ENCODE measurements at regions not wholly inside any gene's neighbourhood (a gene's known extent, or its start where the extent isn't known, plus 50 kb on each side); places are given as distances from the start of the nearest gene placed in this dataset.

- Histone ChIP-seq H3K27ac (ENCODE audit: low read depth, low read length) (no peak overlapping the region), H3K4me1 (ENCODE audit: control insufficient read depth, low read length) (no peaks in the 10 kb centered on the region), H4K20me1 (ENCODE audit: control insufficient read depth, insufficient read depth, low read depth, low read length) (no peaks in the 10 kb centered on the region), H3K9me2 (replicated peaks; ENCODE audit: control insufficient read depth, low read length) (no peaks in the 10 kb centered on the region), H3F3A (ENCODE audit: control insufficient read depth, insufficient read depth) (no peaks in the 10 kb centered on the region), H3K4me3 (ENCODE audit: low read length) (no peak overlapping the region), H3K79me2 (ENCODE audit: control insufficient read depth, low read length) (no peaks in the 10 kb centered on the region), H3K4me2 (ENCODE audit: low read length) (no peak overlapping the region), H3K36me3 (ENCODE audit: control insufficient read depth, low read length) (no peaks in the 10 kb centered on the region), H3K27me3 (ENCODE audit: control insufficient read depth, low read length) (no peaks in the 10 kb centered on the region), H3K9me3 (ENCODE audit: control insufficient read depth, insufficient read depth, low read length) (no peaks in the 10 kb centered on the region)
- no peak for TF ChIP-seq EZH2phosphoT487 (IDR thresholded peaks at IDR 0.05; ENCODE audit: borderline replicate concordance, low read length)
These were observed 286.8 kb upstream of the VCX3A start for GRCh38 chrX:6821730-6822129.

- Histone ChIP-seq H3K36me3 (ENCODE audit: control insufficient read depth, low read length) (no peaks in the 10 kb centered on the region), H3K4me3 (ENCODE audit: low read length) (no peak overlapping the region), H3K9me2 (replicated peaks; ENCODE audit: control insufficient read depth, low read length) (no peaks in the 10 kb centered on the region), H3F3A (ENCODE audit: control insufficient read depth, insufficient read depth) (no peaks in the 10 kb centered on the region), H3K4me1 (ENCODE audit: control insufficient read depth, low read length) (no peaks in the 10 kb centered on the region), H3K27ac (ENCODE audit: low read depth, low read length) (no peak overlapping the region), H3K27me3 (ENCODE audit: control insufficient read depth, low read length) (no peaks in the 10 kb centered on the region), H3K79me2 (ENCODE audit: control insufficient read depth, low read length) (no peaks in the 10 kb centered on the region), H4K20me1 (ENCODE audit: control insufficient read depth, insufficient read depth, low read depth, low read length) (no peaks in the 10 kb centered on the region), H3K9me3 (ENCODE audit: control insufficient read depth, insufficient read depth, low read length) (no peaks in the 10 kb centered on the region), H3K4me2 (ENCODE audit: low read length) (no peak overlapping the region)
- no peak for TF ChIP-seq CTCF (IDR thresholded peaks at IDR 0.05; ENCODE audit: low read depth, low read length, poor library complexity, severe bottlenecking)
- no peak for TF ChIP-seq EZH2phosphoT487 (IDR thresholded peaks at IDR 0.05; ENCODE audit: borderline replicate concordance, low read length)
These were observed 279.0 kb upstream of the VCX3A start for GRCh38 chrX:6813836-6814370.

GRCh38 chrX:6812087-6812486 is 277.2 kb upstream of the VCX3A start:
- H3K27me3 ChIP-seq (ENCODE audit: control insufficient read depth, low read length): no peaks in the 10 kb centered on the region
- no peaks in the 10 kb centered on the region for H3K4me1 ChIP-seq (ENCODE audit: control insufficient read depth, low read length)
- H3K27ac ChIP-seq (ENCODE audit: low read depth, low read length): no peak overlapping the region
- H3K79me2 ChIP-seq (ENCODE audit: control insufficient read depth, low read length): no peaks in the 10 kb centered on the region
- no peaks in the 10 kb centered on the region for H4K20me1 ChIP-seq (ENCODE audit: control insufficient read depth, insufficient read depth, low read depth, low read length)
- no peak overlapping the region for H3K4me3 ChIP-seq (ENCODE audit: low read length)
- no peak for TF ChIP-seq EZH2phosphoT487 (IDR thresholded peaks at IDR 0.05; ENCODE audit: borderline replicate concordance, low read length)
- TF ChIP-seq CTCF (IDR thresholded peaks at IDR 0.05; ENCODE audit: low read depth, low read length, poor library complexity, severe bottlenecking): no peak
- no peaks in the 10 kb centered on the region for H3K9me3 ChIP-seq (ENCODE audit: control insufficient read depth, insufficient read depth, low read length)
- no peaks in the 10 kb centered on the region for H3F3A ChIP-seq (ENCODE audit: control insufficient read depth, insufficient read depth)
- no peaks in the 10 kb centered on the region for H3K36me3 ChIP-seq (ENCODE audit: control insufficient read depth, low read length)
- no peak overlapping the region for H3K4me2 ChIP-seq (ENCODE audit: low read length)
- no peaks in the 10 kb centered on the region for H3K9me2 ChIP-seq (replicated peaks; ENCODE audit: control insufficient read depth, low read length)

- TF ChIP-seq EZH2phosphoT487 (IDR thresholded peaks at IDR 0.05; ENCODE audit: borderline replicate concordance, low read length): no peak
- TF ChIP-seq CTCF (IDR thresholded peaks at IDR 0.05; ENCODE audit: low read depth, low read length, poor library complexity, severe bottlenecking): no peak
- no peaks in the 10 kb centered on the region for H3K4me1 ChIP-seq (ENCODE audit: control insufficient read depth, low read length)
- no peaks in the 10 kb centered on the region for H3K9me2 ChIP-seq (replicated peaks; ENCODE audit: control insufficient read depth, low read length)
- H4K20me1 ChIP-seq (ENCODE audit: control insufficient read depth, insufficient read depth, low read depth, low read length): no peaks in the 10 kb centered on the region
- no peak overlapping the region for H3K4me3 ChIP-seq (ENCODE audit: low read length)
- no peaks in the 10 kb centered on the region for H3K79me2 ChIP-seq (ENCODE audit: control insufficient read depth, low read length)
- H3K27me3 ChIP-seq (ENCODE audit: control insufficient read depth, low read length): no peaks in the 10 kb centered on the region
- no peak overlapping the region for H3K27ac ChIP-seq (ENCODE audit: low read depth, low read length)
- no peaks in the 10 kb centered on the region for H3K36me3 ChIP-seq (ENCODE audit: control insufficient read depth, low read length)
- no peak overlapping the region for H3K4me2 ChIP-seq (ENCODE audit: low read length)
- H3F3A ChIP-seq (ENCODE audit: control insufficient read depth, insufficient read depth): no peaks in the 10 kb centered on the region
- H3K9me3 ChIP-seq (ENCODE audit: control insufficient read depth, insufficient read depth, low read length): no peaks in the 10 kb centered on the region
These were observed 275.9 kb upstream of the VCX3A start for GRCh38 chrX:6810776-6811175.
